HG03139 (cell line): ENCODE measurements at regions not wholly inside any gene's neighbourhood (a gene's known extent, or its start where the extent isn't known, plus 50 kb on each side); places are given as distances from the start of the nearest gene placed in this dataset.

Experiments
- ATAC-seq: cut with Tn5 transposase; IDR thresholded peaks from one replicate; pipeline ENCODE4 v1.9.1; 2021; ENCODE audit not compliant: unreplicated experiment

GRCh38 chr7:84425702-84426259 lies 231.2 kb upstream of the SEMA3A start:
- no peak for ATAC-seq

DNA sequence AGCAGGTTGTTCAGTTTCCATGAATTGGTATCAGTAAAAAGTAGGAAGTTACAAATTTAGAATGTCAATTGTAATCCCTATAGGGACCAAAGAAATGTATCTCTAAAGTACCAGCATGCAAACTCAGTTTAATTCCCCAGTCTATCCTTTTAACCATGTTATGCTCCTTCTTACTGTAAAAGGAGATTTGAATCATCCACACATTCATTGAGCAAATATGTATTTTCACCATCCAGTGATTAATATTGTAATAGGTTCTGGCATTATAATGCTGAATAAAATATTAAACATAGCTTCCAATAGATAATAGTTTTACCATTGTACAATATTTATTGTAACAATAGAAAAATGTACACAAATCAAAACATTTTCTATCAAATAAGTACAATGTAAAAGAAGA lies 228.2 kb upstream of the SEMA3A start:
- no peak for ATAC-seq

DNA sequence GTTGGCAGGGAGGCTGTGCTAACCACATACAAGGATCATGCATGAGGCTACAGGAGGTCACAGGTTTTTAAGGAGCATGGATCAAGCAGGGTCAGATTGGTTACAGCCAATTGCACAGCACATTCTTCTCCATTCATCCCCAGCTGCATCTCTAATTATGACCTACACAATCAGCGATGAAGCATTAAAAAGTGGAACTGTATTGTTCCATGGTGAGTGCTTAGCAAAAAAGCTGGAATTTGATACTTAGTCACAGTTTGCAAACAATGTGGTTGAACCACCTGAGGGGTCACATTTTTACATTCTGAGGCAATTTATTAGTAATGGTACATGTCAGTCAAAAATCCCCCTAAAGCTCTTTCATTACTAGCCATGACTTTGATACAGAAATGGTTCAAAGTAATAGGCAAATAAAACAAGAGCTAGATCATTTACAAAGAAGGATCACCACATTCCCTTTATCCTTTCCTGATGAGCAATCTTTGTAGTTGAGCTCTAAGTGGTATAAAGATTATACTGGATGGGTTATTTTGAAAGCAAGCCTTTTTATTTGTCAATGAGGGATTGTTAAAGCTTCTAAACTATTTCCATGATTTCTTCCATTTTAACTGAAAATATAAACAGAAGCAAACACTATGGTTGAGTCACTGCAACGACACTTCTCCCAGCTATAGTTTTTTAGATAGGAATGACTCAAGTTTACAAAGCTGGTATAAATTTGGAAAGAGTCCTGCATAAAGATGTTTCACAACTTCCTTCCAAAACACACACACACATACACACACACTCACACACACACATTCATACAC lies 217.8 kb upstream of the SEMA3A start:
- no peak for ATAC-seq

DNA sequence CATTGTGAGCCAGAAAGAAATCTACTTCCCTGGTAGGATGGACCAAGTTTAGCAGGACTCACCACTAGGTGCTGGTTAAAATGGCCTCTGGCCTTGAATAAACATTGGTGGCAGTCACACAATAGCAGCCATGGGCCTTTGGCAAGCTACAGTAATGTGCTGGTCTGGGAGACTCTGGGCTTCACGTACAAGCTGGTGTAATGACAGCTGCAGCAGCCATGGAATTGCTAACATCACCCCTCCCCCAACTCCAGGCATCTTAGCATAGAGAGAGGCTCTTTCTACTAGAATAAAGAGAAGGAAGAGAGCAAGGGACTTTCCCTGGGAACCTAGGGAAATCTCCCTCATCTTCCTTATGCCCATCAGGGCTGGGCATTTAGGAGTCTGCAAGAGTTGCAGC lies 205.1 kb upstream of the SEMA3A start:
- ATAC-seq = no peak

- no peak for ATAC-seq
Observed at GRCh38 chr7:84394219-84394618, 199.6 kb upstream of the SEMA3A start.

DNA sequence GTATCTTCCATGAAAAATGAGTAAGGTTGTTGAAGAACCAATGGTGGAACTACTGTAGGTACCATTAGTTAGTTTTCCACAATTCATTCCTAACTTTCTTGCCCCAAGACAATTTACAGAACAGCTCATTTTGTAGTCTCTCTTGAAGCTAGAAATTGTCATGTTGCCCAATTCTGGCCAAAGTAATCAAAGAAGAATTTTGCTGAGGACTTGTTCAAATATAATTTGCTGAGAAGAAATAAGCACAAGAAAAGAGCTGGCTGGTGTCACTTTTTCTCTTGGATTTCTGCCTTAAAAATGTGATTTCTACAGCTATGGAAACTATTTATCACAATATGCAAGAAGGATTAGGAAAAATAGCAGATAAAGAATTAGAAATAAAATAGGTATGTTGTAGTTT lies 199.2 kb upstream of the SEMA3A start:
- ATAC-seq = no peak

DNA sequence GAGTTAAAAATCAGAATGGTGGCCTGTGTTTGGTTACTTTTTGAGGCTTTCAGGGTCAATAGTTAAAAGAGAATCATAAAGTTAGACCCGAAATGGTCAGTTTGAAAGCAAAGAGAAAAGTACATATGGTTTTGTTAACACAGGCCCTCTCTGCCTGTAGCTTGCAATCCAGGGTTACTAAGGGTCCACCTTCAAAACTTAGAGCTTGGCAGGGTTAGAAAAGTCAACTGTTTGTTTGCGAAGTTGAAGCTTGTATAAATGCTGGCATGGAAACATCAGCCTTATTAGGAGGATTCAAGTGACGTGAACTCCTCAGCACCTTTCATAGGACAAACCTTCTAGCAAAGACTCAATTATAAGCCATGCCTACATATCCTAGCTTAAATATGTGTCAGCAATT lies 196.3 kb upstream of the SEMA3A start:
- ATAC-seq = no peak

DNA sequence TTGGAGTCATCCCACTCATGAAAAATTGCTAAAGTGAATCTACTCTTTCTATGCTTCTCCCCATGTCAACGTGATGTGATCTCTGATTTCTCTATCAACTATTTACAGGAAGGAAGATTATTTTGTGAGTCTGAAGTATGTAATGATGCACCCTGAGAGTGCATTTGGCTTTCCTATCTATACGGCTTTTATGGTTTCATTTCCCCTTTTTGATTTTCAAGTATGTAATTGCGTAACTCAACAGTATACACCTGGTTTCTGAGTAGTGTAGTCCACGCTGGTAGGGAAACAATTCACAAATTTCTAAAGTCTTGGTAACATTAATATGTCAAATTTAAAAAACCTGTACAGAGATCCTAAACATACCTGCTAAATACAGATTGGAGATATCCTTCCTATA lies 194.7 kb upstream of the SEMA3A start:
- peak; percentile 99 for ATAC-seq

GRCh38 chr7:84387595-84387994 lies 193.0 kb upstream of the SEMA3A start:
- no peak for ATAC-seq

DNA sequence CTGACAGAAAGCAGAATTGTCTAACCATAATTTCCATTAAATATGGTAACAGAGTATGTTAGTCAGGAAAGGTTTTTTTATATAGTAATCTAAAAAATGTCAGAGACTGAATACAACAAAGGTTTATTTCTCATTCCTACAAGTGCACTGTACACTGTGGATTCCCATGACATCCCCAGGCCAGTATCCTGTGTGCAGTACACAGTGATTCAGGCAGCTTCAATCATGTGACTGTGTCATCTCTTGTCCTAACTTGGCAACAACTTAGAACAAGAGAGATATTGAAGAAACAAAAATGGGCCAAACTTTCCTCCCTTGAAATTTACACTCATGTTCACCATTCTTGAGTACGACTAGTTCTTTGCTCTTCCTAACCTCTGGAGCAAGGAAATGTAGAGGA lies 189.8 kb upstream of the SEMA3A start:
- ATAC-seq = no peak

DNA sequence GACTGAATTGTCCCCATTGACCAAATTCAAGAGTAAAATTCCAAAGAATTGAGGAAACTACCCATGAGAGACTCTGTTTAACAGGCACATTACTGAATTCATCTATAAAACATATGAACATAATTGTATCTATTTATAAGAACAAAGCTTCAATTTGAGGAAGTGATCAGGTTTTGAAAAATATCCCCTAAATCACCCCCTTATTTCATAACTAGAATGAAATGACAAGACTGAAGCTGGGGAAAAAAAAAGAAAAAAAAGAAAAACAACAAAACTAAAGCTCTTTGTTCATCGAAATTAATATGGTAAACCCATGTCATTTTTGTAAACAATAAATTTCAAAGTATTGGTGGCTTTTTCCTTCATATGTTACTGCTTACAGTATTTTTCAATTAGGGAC lies 184.9 kb upstream of the SEMA3A start:
- no peak for ATAC-seq

- no peak for ATAC-seq
Observed at GRCh38 chr7:84372712-84373111, 178.1 kb upstream of the SEMA3A start.

GRCh38 chr7:84372155-84372621 lies 177.6 kb upstream of the SEMA3A start:
- no peak for ATAC-seq

DNA sequence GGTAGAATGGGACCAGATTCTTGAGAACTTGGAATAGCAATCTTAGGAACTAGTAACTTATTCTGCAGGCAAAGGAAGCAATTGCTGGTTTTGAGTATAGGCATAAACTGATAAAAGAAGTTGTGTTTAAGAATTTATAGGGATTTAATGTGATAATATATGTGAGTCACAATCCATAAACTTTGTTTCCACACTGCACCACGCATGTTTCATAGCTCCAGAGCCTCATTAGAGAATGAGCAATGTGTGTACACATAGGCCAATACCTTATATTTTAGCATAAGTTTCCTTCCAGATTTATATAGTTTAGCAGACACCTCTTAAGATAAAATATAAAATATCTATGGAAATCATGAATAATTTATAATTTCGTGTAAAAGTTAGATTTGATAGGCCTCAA lies 175.5 kb upstream of the SEMA3A start:
- no peak for ATAC-seq

- ATAC-seq = no peak
Observed at GRCh38 chr7:84368122-84368521, 173.5 kb upstream of the SEMA3A start.

DNA sequence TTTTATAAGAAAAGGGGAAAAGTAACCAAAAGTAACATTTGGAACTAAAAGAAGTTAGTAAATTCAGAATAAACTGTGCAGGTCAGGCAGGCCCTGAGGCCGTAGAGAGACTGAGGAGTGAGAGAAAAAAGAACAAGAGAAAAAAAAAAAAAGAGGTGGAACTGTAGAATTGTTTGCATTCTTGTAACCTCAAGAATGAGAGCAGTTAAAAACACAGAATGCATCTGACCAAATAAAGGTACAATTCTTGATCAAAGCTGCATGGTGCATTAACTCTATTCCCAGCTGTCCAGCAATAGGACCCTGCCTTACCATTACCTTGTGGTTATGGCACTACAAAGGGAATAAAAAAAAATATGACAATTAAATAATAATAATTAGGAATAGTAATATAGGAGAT lies 170.1 kb upstream of the SEMA3A start:
- no peak for ATAC-seq

- no peak for ATAC-seq
Observed at GRCh38 chr7:84363741-84364140, 169.2 kb upstream of the SEMA3A start.

DNA sequence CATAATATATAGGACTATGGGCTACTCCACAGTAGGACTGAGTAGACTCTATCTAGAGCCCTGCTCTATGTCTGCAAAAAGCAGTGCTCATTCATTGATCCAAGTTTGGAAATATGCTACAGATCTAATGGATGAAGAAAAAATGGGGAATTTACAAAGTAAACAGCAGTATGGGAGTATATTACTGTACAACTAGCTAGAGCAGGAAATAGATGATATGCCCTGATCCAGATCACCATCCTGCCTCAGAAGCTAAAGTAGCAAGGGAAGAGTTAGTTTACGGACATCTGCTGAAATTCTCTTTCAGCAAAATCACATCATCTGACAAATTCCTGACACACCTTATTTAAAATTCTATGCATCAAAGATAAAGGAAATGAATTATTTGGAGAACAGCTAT lies 168.2 kb upstream of the SEMA3A start:
- ATAC-seq = no peak

DNA sequence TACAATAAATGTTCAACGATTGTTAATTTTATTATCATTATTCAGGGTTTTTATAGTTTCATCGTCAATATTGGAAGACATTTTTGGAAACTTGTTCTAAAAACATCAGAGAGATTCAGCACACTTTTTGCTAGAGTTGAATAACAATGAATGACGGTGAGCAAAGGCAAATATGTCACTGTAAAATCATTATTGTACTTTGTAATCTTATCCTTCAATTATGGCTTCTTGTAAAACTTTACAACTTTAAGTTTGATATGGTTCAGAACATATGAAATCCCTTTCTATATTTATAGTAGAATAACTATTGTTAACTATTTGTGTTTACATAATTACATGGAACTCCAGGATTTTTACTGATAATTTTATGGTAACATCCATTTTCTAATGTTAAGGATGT lies 167.8 kb upstream of the SEMA3A start:
- ATAC-seq = no peak

DNA sequence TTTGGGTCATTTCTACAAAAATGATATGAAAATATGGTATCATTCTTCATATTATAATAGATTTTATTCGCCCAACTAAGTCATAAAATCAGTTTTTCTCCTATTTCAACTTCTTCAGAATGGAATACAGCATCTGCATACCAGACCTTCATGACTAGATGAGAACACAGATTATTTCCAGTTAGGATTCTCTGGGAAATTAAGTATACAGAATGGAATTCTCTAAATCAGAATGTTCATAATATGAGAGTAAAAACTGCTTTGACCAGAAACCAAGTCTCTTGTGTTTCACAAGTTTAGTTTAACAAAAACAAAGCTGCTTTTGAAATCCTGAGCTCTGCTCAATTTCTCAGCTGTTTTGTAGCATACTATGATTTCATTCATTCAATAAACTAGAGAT lies 160.3 kb upstream of the SEMA3A start:
- ATAC-seq = no peak

- ATAC-seq = no peak
Observed at GRCh38 chr7:84354030-84354429, 159.4 kb upstream of the SEMA3A start.

- ATAC-seq = no peak
Observed at GRCh38 chr7:84339306-84339705, 144.7 kb upstream of the SEMA3A start.

DNA sequence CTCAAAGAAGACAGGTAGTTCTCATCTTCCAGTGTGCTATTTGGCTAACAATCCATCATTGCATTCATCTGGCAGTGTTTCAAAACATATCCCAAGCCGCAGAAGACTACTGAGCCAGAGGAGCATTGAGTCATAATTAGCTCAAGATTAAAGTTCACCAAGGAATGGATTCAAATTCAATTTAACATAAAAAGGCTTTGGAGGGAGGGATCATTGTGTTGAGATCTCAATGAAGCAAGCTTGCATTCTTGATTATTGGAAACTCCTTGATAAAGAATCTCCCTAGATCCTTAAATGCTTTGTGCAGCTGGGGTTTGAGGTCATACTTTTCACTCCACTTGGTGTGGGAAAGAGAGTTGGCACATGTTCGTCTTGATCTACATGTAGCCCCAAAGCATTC lies 142.8 kb upstream of the SEMA3A start:
- ATAC-seq = no peak
